NCI-H1092 (cell line): ENCODE measurements at regions not wholly inside any gene's neighbourhood (a gene's known extent, or its start where the extent isn't known, plus 50 kb on each side); places are given as distances from the start of the nearest gene placed in this dataset.

Experiments
- DNase-seq: peaks from one replicate; lab custom pipeline; 2025; lab: John Stamatoyannopoulos, UW

GRCh38 chr20:58017231-58017969 is 211.1 kb downstream of the ANKRD60 start:
- DNase-seq: no peak

DNA sequence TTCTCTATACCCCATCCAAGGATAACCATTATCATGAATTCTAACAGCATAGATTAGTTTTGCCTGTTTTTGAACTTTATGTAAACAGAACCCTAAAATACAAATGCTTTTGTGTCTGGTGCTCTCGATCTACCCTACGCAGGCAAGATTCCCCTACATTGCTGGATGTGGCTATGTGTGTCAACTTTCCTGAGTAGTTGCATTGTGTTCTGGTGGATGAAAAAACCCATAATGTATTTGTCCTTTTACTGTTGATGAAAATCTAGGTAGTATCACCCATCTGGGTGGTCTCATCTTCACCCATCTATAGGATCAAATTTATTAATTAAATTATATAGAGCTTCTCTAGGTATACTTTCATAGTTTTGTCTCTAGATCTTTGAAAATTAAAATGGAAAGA is 211.7 kb downstream of the ANKRD60 start:
- DNase-seq: no peak

DNA sequence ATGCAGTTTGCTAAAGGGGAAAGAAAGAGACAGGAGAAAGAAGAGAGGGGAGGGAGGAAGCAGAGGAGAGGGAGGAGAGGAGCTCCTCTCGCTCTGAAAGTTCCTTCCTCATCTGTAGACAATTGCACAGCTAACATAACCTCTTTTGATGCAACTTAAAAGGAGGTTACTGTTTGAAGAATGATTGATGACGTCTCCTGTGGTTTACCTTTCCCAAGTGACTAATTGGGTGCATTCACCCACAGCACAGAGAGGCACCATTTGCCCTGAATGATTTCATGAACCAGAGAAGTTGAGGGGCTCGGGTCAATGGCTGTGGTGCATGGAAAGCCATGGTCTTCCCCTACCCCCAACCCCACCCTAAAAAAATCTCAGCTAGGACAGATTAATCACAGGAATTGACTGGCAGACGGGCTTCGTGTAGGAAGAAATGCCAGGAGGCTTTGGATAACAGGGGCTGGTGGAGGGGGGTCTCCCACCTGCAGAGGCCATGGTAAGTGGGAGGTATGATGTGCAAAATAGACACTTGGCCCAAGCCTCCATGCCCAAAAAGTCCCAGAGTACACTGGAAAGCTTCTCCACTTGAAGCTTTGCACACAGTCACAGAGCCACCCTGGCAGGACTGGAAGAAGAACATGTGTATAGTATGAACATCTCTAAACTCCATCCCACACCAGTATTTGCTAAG is 213.7 kb downstream of the ANKRD60 start:
- no peak for DNase-seq

GRCh38 chr20:58012731-58013510 is 215.5 kb downstream of the ANKRD60 start:
- no peak for DNase-seq

DNA sequence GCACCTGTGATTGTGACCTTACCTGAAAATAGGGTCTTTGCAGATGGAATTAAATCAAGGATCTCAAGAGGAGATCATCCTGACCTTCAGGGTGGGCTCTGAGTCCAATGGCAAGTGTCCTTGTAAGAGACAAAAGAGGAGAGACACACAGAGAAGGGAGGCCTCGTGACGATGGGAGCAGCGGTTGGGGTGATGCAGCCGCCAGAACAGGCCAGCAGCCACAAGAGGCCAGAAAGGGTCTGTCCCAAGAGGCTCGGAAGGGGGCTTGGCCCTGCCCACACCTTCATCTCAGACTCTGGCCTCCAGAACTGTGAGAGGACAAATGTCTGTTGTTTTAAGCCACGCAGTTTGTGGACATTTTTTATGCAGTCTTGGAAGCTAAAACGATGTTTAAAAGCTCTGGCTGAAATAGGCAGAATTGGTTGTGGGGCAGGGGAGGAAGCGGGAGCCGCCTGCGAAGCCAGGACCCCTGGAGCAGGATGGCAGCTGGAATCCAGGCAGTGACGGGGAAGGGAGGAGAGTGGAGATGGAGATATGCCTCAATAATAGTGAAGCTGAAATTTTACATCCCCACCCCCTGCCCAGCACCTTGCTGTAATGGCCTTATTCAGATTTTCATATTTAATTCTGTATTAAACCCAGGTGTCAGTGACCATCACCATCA is 216.4 kb downstream of the ANKRD60 start:
- no peak for DNase-seq

DNA sequence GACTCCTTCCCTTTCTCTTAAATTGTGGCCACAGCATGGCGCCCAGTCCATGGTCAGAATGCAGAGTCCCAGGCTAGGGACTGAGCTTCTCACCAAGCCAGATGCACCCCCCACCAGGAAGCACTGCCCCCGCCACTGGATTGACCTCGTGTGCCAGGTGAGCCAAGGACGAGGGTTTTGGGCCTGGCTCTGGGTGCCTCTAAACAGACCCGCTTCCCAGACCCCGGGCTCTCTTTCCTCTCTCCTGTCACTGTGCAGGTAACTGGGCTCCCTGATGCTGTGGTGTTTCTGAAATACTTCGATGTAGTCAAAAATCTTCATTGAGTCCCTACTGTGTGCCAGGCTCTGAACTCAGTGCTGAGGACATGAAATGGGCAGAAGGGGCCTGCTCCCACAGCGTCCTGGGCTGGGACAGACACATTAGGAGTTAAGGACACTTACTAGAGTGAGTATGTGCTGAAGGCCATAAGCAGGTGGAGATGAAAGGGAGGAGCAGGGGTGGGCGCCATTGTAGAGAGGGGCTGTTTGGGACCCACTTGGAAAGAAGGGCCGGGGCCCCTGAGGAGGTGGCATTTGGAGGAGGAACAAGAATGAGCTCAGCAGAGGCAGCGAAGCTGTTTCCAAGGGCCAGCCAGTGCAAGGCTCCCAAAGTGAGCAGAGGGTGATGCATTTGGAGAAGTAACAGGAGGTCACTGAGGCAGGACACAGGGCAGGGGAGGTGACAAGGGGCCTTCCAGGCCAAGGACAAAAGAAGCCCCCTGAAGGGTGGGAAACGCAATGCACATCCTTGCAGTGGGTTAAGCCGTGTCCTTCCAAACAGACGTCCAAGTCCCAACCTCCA is 217.1 kb downstream of the ANKRD60 start:
- no peak for DNase-seq

DNA sequence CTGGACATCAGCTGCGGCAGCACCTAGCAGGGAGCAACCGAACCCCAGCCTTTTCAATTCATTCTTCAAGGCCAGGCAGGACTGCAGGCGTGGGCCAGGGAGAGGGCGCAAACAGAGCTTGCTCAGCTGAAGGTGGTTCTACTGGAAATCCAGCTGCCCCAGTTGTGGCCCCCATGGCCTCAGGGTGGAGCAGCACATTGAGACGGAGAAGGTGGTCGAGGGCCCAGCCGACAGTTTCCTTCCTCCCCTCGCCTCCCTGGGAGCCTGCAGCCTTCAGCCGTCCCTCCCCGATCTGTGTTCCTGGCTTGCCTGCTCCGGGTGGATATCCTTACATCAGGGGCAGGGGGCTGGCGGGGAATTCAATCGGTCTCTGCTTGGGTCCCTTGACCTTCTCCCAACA is 217.8 kb downstream of the ANKRD60 start:
- no peak for DNase-seq

GRCh38 chr20:58010186-58010585 is 218.3 kb downstream of the ANKRD60 start:
- DNase-seq: no peak

DNA sequence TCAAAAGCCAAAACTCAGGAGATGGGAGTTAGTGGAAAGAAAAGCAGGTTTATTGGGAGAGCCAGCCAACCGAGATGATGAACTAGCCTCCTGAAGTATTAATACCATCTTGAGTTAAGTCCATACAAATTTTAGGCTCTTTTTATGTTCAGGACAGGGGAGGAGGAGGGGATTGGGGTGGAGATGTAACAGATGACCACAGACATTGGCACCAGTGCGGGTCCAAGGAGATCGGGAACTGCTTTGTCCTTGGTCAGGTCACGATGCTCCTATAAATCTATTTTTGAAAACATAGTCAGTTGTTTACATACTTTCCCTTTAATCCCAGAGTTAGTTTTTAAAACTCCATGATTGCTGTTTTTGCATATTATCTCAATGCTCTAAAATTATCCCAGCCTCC is 219.6 kb downstream of the ANKRD60 start:
- DNase-seq: no peak

DNA sequence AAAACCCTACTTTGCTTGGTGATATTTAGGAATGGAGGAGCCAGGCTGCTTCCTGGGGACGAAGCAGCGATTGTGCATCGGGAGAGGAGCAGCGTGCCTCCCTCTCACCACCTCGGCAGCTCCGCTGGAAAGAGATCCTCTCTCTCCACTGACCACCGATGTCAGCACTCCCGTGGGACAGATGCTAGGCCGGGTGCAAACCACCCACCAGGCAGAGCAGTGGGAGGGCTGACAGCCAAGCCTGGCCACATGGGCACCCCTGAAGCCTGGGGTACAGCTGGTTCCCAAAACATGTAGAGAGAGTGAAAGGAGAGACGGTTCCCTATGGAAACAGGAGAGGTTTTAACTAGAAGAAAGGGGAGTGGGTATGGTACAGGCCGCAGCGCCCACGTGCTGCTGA is 220.0 kb downstream of the ANKRD60 start:
- no peak for DNase-seq

DNA sequence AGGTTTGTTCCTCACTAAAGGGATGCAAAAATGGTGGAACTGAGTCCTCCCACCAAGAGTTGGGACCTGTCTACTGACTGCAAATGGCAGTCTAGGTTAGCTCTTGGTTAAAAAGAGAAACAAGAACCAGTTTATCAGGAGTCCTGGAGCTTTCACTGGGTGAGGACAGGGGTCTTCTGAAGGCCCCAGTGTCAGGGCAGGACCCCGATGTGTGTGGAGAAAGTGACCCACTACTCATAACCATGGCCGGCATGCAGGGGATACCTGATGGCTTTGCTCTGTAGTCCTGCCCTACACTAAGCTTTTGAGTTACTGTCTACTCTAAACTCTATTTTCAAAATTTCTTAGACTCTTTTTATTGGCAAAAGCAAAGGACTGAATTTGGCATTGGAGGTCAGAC is 220.5 kb downstream of the ANKRD60 start:
- DNase-seq: no peak

- DNase-seq: no peak
Measured at GRCh38 chr20:58006346-58007316, 221.8 kb downstream of the ANKRD60 start.

- DNase-seq: no peak
Measured at GRCh38 chr20:58005581-58006345, 222.7 kb downstream of the ANKRD60 start.

DNA sequence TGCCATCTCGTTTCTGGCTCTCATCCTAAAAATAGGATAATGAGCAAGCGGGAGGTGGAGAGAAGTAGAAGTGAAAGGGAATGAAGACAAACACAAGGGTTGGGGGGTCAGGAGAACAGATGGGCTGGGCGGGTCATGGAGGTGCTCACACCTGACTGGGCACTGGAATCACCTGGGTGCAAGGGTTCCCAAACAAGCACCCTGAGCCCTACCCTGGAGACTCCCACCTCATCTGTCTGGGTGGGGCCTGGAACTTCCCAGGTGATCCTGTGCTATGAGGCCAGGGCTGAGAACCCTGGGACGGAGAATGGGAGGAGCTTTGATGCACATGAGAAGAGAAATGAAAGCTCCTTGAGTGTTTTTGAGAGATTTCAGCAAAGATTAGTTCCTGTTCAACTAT is 223.6 kb downstream of the ANKRD60 start:
- no peak for DNase-seq

DNA sequence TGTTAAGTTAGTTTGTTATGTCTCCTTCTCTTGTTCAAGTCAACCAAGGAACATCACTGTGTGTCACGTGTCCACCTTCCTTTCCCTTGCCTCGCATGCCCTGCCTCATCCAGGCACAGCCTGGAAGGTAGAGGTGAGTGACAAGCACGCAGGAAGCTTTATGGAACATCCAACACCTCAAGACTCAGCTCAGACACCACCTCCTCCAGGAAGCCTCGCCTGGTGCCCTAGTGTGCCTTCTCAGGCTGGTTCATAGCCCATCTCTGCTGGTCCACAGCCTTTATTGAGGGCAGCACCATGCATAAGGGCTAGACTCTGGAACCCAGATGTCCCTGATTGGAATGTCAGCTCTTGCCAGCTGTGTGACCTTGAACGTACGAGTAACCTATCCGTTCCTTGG is 224.3 kb downstream of the ANKRD60 start:
- no peak for DNase-seq

DNA sequence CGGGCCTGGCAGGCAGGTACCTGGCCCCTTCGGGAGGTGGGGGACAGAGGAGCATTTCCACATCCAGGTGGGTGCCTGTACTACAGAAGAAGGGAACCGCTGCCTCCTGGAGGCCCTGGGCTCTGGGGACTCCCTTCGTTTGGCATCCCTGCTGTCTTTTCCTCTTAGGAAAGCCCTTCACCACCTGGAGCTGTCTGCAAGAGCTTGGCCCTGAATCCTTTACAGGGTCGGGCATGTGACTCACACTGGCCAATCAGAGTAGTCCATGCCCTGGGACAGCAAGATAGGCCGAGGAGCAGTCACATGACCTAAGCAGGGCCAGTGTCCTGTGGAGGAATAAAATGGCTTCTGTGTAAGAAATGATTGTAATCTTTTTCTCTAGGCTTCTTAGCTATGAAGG is 224.9 kb downstream of the ANKRD60 start:
- DNase-seq: no peak

DNA sequence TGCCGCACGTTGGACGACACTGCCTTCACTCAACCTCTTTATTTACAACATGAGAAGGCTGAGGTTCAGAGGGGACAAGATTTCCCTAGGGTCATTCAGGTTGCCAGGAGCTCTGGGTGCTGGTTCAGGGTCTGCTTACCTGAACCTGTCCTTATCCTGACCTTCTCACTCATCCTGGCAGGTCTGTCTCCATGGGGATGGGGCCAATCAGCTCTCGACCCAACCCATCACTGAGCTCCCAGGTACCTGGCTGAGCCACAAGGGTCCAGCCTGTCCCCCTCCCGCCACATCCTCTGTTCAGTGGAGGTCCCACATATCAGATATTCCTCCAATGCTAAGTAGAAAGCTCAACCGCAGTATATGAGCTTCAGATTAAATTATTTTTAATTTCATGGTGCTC is 225.6 kb downstream of the ANKRD60 start:
- DNase-seq: no peak

- DNase-seq: no peak
Measured at GRCh38 chr20:58001946-58002345, 226.5 kb downstream of the ANKRD60 start.

DNA sequence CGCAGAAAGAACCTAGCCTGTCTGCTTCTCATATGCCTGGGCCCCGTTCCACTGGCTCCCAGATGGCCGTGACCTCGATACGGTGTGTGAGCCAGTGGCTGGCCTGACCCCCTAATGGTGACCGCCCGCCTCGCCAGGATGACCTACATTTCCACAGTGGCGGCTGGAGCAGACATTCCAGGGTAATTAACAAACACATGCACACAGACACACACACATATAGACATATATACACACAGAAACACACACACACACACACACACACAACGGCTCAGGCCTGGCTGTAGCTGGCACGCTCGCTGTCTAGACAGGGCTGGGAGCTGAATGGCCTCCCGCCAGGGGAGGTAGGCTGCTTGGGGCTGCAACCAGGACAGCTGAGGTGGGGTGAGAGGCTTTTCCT is 227.1 kb downstream of the ANKRD60 start:
- no peak for DNase-seq

GRCh38 chr20:58000861-58001260 is 227.6 kb downstream of the ANKRD60 start:
- no peak for DNase-seq
